AG04450 (cell line): ENCODE measurements at regions not wholly inside any gene's neighbourhood (a gene's known extent, or its start where the extent isn't known, plus 50 kb on each side); places are given as distances from the start of the nearest gene placed in this dataset.

Experiments
- CTCF ChIA-PET: fragments of 300-600, 350-600 bp; formaldehyde crosslinking; extraction: SDS; loops from one replicate; lab custom pipeline; 2022; ENCODE audit warnings: antibody characterized with exemption, inconsistent platforms; lab: Charles Lee
- POLR2A ChIA-PET: fragments of 350-600 bp; formaldehyde crosslinking; extraction: SDS; loops from one replicate; lab custom pipeline; 2021; ENCODE audit warnings: antibody characterized with exemption, inconsistent platforms; lab: Yijun Ruan, JAX
- DNase-seq: peaks from one replicate; pipeline ENCODE4 v3.0.0-alpha.2; 2011; ENCODE audit warnings: low read depth, low spot score
- H3K27ac ChIP-seq: one replicate; pipeline ENCODE4 v1.5.1; 2012; ENCODE audit warnings: low read depth, low read length, control low read depth
- H3K27me3 ChIP-seq: one replicate; pipeline ENCODE4 v1.6.0; 2012; ENCODE audit warnings: low read length; ENCODE audit not compliant: control insufficient read depth, insufficient read depth
- H3K4me3 ChIP-seq: 2 replicates; pipeline ENCODE4 v1.5.1; 2011; ENCODE audit warnings: mild to moderate bottlenecking, low read depth, low read length, control low read depth
- H3K9me3 ChIP-seq: 2 replicates; pipeline ENCODE4 v1.5.1; 2012; ENCODE audit warnings: low read length; ENCODE audit not compliant: control insufficient read depth, insufficient read depth
- TF ChIP-seq, protein P1 (sequence below): IDR thresholded peaks from 2 replicates; pipeline ENCODE4 v1.5.1; 2011; ENCODE audit warnings: low read depth, low read length, control low read depth, inconsistent platforms

DNA sequence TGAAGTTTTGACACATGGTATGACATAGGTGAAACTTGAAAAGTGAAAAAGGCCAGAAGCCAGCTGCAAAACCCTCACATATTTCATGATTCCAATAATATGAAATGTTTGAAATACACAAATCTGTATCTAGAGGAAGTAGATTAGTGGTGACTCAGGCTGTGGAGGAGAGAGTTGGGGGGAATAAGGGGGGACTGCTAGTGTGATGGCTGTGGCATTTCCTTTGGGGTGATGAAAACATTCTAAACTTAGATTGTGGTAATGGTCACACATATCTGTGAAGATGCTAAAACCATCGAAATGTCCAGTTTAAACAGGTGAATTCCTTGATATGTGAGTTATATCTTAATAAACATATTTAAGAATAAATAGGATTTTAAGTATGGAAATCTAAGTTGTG, 343.5 kb upstream of the SFRP2 start:
- ChIA-PET CTCF (no interaction called here), POLR2A (no interaction called here)
- Histone ChIP-seq H3K27me3 (no peaks in the 10 kb centered on the region), H3K4me3 (no peak overlapping the region), H3K27ac (no peak overlapping the region), H3K9me3 (peaks cover 26% of the 10 kb centered on the region)
- TF ChIP-seq, protein P1, sequence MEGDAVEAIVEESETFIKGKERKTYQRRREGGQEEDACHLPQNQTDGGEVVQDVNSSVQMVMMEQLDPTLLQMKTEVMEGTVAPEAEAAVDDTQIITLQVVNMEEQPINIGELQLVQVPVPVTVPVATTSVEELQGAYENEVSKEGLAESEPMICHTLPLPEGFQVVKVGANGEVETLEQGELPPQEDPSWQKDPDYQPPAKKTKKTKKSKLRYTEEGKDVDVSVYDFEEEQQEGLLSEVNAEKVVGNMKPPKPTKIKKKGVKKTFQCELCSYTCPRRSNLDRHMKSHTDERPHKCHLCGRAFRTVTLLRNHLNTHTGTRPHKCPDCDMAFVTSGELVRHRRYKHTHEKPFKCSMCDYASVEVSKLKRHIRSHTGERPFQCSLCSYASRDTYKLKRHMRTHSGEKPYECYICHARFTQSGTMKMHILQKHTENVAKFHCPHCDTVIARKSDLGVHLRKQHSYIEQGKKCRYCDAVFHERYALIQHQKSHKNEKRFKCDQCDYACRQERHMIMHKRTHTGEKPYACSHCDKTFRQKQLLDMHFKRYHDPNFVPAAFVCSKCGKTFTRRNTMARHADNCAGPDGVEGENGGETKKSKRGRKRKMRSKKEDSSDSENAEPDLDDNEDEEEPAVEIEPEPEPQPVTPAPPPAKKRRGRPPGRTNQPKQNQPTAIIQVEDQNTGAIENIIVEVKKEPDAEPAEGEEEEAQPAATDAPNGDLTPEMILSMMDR: no peak
- no peak for DNase-seq

DNA sequence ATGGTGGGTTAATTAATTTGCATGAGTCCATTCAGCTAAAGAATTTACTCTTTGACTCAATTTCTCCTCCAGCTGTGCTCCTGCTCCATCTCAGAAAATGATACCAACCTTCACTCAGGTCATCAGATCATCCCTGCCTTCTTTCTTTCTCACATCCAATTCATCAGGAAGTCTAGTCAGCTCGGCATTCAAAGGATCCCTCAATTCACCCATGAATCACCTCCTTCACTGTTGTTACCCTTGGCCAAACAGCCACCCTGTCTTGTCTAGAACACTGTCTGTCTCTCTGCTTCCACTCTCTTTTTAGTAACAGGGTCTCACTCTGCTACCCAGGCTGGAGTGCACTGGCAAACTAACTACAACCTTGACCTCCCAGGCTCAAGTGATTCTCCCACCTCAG, 337.4 kb upstream of the SFRP2 start:
- Histone ChIP-seq H3K27ac (no peak overlapping the region), H3K27me3 (no peaks in the 10 kb centered on the region), H3K9me3 (peaks cover 26% of the 10 kb centered on the region), H3K4me3 (no peak overlapping the region)
- CTCF ChIA-PET: no interaction called here
- DNase-seq: no peak
- TF ChIP-seq, protein P1: no peak
- POLR2A ChIA-PET: no interaction called here

DNA sequence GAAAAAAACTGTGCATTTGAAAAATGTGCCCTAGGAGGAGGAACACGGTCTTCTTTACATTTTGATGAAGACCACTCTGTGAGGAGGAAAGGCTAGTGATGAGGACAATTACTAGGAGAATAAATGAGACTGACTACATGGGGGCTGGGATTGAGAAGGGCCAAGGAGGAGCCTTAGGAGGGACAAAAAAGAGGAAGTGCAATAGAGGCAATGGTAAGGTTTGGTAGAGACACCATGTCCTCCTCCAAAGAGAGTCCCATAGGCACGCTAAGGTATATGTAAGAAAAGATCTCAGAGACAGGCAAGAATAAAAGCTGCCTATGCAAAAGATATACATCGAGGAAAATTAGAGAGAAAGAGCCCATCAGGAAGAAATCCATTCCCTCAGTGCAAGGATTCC, 336.5 kb upstream of the SFRP2 start:
- H3K27me3 ChIP-seq: no peaks in the 10 kb centered on the region
- TF ChIP-seq, protein P1: no peak
- ChIA-PET CTCF (no interaction called here), POLR2A (no interaction called here)
- DNase-seq: no peak
- H3K27ac ChIP-seq: no peak overlapping the region
- H3K4me3 ChIP-seq: no peak overlapping the region
- H3K9me3 ChIP-seq: peaks cover 26% of the 10 kb centered on the region

DNA sequence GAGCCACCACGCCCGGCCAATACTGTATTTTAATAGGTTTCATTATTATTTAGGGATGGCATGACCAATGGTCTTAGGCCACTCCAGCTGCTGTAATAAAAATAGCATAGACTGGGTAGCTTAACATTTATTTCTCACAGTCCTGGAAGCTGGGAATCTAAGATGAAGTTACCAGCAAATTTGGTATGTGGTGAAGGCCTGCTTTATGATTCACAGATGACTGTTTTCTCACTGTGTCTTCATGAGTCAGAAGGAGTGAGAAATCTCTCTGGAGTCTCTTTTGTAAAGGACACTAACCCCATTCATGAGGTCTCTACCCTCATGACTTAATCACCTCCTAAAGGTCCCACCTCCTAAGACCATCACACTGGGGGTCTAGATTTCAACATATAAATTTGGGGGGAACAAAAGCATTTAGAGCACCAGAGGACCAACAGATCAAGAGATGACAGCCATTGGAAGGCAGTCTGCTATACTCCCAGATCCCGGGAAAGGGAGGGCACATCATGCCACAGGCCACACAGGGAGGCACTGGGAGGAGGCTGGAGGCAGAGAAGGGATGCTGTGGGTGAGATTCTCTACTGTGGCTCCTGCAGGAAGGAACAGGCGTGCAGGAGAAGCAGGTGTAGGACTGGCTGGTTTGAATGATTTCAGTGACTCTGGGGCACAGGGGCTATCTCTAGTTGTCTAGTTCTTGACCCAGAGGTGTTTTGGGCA, 335.8 kb upstream of the SFRP2 start:
- Histone ChIP-seq H3K27ac (no peak overlapping the region), H3K4me3 (no peak overlapping the region), H3K27me3 (no peaks in the 10 kb centered on the region), H3K9me3 (peaks cover 26% of the 10 kb centered on the region)
- ChIA-PET POLR2A (no interaction called here), CTCF (no interaction called here)
- no peak for DNase-seq
- TF ChIP-seq, protein P1: no peak

DNA sequence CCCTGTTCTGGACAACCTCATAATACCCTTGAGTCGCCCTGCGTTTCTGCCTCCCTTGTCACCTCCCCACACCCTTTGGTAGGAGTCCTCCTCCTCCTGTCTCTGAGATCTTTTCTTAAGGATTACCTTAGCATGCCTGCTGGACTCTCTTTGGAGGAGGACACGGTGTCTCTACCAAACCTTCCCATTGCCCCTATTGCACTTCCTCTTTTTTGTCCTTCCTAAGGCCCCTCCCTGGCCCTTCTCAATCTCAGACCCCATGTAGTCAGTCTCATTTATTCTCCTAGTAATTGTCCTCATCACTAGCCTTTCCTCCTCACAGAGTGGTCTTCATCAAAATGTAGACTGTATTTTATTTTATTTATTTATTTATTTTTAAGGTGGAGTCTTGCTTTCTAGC, 335.0 kb upstream of the SFRP2 start:
- Histone ChIP-seq H3K27ac (no peak overlapping the region), H3K9me3 (peaks cover 31% of the 10 kb centered on the region), H3K27me3 (no peaks in the 10 kb centered on the region), H3K4me3 (no peak overlapping the region)
- TF ChIP-seq, protein P1: no peak
- POLR2A ChIA-PET: no interaction called here
- CTCF ChIA-PET: no interaction called here
- no peak for DNase-seq
